Aorta (tissue), 5 donors: ENCODE measurements at regions not wholly inside any gene's neighbourhood (a gene's known extent, or its start where the extent isn't known, plus 50 kb on each side); places are given as distances from the start of the nearest gene placed in this dataset.
"Not testable (repeated sequence)": the region's sequence is repeated elsewhere in the genome, so short reads cannot be mapped to it uniquely, and the experiment has no call there.

Source experiments
- ATAC-seq: fragments of 200-7000 bp; cut with Tn5 transposase; one replicate; pipeline ENCODE4 v1.9.1; 2022; ENCODE audit warnings: moderate library complexity; ENCODE audit not compliant: low FRiP score
- DNase-seq, 2 donors: peaks; one replicate each; pipeline ENCODE4 v3.0.0-alpha.2; 2020
- H3K27ac ChIP-seq, 2 donors: one replicate each; pipeline ENCODE4 v1.5.1; 2013; ENCODE audit warnings: low read length in 2 of 2, mild to moderate bottlenecking in 2 of 2, moderate library complexity in 2 of 2, control low read depth in 1 of 2, inconsistent platforms in 1 of 2, low read depth in 1 of 2
- H3K27me3 ChIP-seq, 2 donors: one replicate each; pipeline ENCODE4 v1.6.1; 2013; ENCODE audit warnings: control low read depth in 1 of 2, low read length in 1 of 2, mild to moderate bottlenecking in 1 of 2, moderate library complexity in 1 of 2; ENCODE audit not compliant: insufficient read depth in 2 of 2, control insufficient read depth in 1 of 2
- H3K36me3 ChIP-seq, 2 donors: one replicate each; pipeline ENCODE4 v1.6.1; 2013; ENCODE audit warnings: control low read depth in 1 of 2, low read length in 1 of 2, mild to moderate bottlenecking in 1 of 2; ENCODE audit not compliant: insufficient read depth in 2 of 2, control insufficient read depth in 1 of 2
- H3K4me1 ChIP-seq, 2 donors: one replicate each; pipeline ENCODE4 v1.6.1; 2013; ENCODE audit warnings: low read length in 2 of 2, control low read depth in 1 of 2, mild to moderate bottlenecking in 1 of 2, moderate library complexity in 1 of 2; ENCODE audit not compliant: insufficient read depth in 2 of 2, control insufficient read depth in 1 of 2
- H3K4me3 ChIP-seq, 2 donors: one replicate each; pipeline ENCODE4 v1.5.1; 2013; ENCODE audit warnings: low read length in 2 of 2, control low read depth in 1 of 2, mild to moderate bottlenecking in 1 of 2
- H3K9me3 ChIP-seq: one replicate; pipeline ENCODE4 v1.6.1; 2013; ENCODE audit warnings: mild to moderate bottlenecking, low read length; ENCODE audit not compliant: control insufficient read depth
- WGBS, 2 donors: extraction: QIAGEN DNeasy Blood & Tissue Kit; methylation state at CpG; one replicate each; pipeline ENCODE4 v1.1.7; 2013; 5-methylcytosine and 5-hydroxymethylcytosine counted together
- intact Hi-C, 2 donors: fragments of 100-400 bp; cut with DNase I; formaldehyde crosslinking; loops; one replicate each; pipeline versions ENCODE4 v1.14.2 to v1.15.0; 2022
- donor health status: healthy with polysubstance abuse.
- donor health status: Bipolar disorder and iron deficiency.
- donor health status: DM: no; HTN: no; CAD: no.
- donor health status: DM: no; HTN: no; CAD: no.
- donor health status: DM: yes; HTN: yes; CAD: no.

- no peaks in the 10 kb centered on the region for H3K4me1 ChIP-seq
Observed at GRCh38 chrX:106281383-106281782, 113.3 kb downstream of the PWWP3B start.

GRCh38 chrX:106283841-106284240 is 115.7 kb downstream of the PWWP3B start:
- no peak for ATAC-seq

More at GRCh38 chrX:106281383-106281782, 113.3 kb downstream of the PWWP3B start:
- no peaks in the 10 kb centered on the region for H3K27me3 ChIP-seq
- H3K36me3 ChIP-seq, result no peaks in the 10 kb centered on the region
- intact Hi-C loops, result loop anchor here in 1 of 2 donors (10.0 kb wide), 1 partner anchor 233 kb away; no protein-coding TSS in a partner anchor
- no peak for ATAC-seq
- WGBS, 2 donors, result 74 to 87% methylated on average over 2 of the region's 2 CpGs
- H3K4me3 ChIP-seq, result no peak overlapping the region
- no peak overlapping the region for H3K27ac ChIP-seq
- no peaks in the 10 kb centered on the region for H3K9me3 ChIP-seq
- no peak for DNase-seq

GRCh38 chrX:106284431-106285025 is 116.4 kb downstream of the PWWP3B start:
- H3K9me3 ChIP-seq, result no peaks in the 10 kb centered on the region
- no peak overlapping the region for H3K4me3 ChIP-seq
- H3K27ac ChIP-seq, result no peak overlapping the region
- ATAC-seq (no peak), DNase-seq (no peak)
- no peaks in the 10 kb centered on the region for H3K27me3 ChIP-seq
- H3K4me1 ChIP-seq, result no peaks in the 10 kb centered on the region
- 39 to 76% methylated on average over 2 of the region's 2 CpGs for WGBS, 2 donors
- no peaks in the 10 kb centered on the region for H3K36me3 ChIP-seq
- intact Hi-C loops, result loop anchor here in 1 of 2 donors (10.0 kb wide), 1 partner anchor 230 kb away; no protein-coding TSS in a partner anchor

More at GRCh38 chrX:106283841-106284240, 115.7 kb downstream of the PWWP3B start:
- Histone ChIP-seq H3K27me3 (no peaks in the 10 kb centered on the region), H3K4me1 (no peaks in the 10 kb centered on the region), H3K9me3 (no peaks in the 10 kb centered on the region), H3K27ac (no peak overlapping the region), H3K36me3 (no peaks in the 10 kb centered on the region), H3K4me3 (no peak overlapping the region)
- DNase-seq, result no peak
- WGBS, 2 donors, result 66 to 83% methylated on average over 4 of the region's 4 CpGs
- intact Hi-C loops, result loop anchor here in 1 of 2 donors (10.0 kb wide), 1 partner anchor 231 kb away; no protein-coding TSS in a partner anchor

GRCh38 chrX:106286053-106286650 is 118.0 kb downstream of the PWWP3B start:
- 26 to 38% methylated on average over 1 of the region's 1 CpG for WGBS, 2 donors
- ATAC-seq, result no peak
- no peaks in the 10 kb centered on the region for H3K4me1 ChIP-seq

GRCh38 chrX:106290778-106291177 is 122.7 kb downstream of the PWWP3B start:
- H3K36me3 ChIP-seq, H3K27ac ChIP-seq, intact Hi-C loops, DNase-seq, H3K4me3 ChIP-seq, H3K4me1 ChIP-seq, H3K9me3 ChIP-seq, ATAC-seq, H3K27me3 ChIP-seq: not testable (repeated sequence)
- WGBS, 2 donors, result no CpG with 5 or more reads among the region's 5 CpGs

More at GRCh38 chrX:106286053-106286650, 118.0 kb downstream of the PWWP3B start:
- Histone ChIP-seq H3K9me3 (no peaks in the 10 kb centered on the region), H3K36me3 (no peaks in the 10 kb centered on the region), H3K27me3 (no peaks in the 10 kb centered on the region), H3K4me3 (no peak overlapping the region), H3K27ac (no peak overlapping the region)
- DNase-seq, result no peak
- intact Hi-C loops, result loop anchor here in 1 of 2 donors (10.0 kb wide), 1 partner anchor 229 kb away; no protein-coding TSS in a partner anchor

GRCh38 chrX:106291779-106292390 is 123.8 kb downstream of the PWWP3B start:
- H3K27me3 ChIP-seq, DNase-seq, ATAC-seq, H3K4me1 ChIP-seq, intact Hi-C loops, H3K4me3 ChIP-seq, H3K9me3 ChIP-seq, H3K36me3 ChIP-seq, H3K27ac ChIP-seq: not testable (repeated sequence)
- WGBS, 2 donors, result no CpG with 5 or more reads among the region's 9 CpGs

- DNase-seq (no peak), ATAC-seq (no peak)
- Histone ChIP-seq H3K9me3 (no peaks in the 10 kb centered on the region), H3K4me3 (no peak overlapping the region), H3K27me3 (no peaks in the 10 kb centered on the region), H3K36me3 (no peaks in the 10 kb centered on the region), H3K27ac (no peak overlapping the region), H3K4me1 (no peaks in the 10 kb centered on the region)
- WGBS, 2 donors, result 60 to 80% methylated on average over 2 of the region's 2 CpGs
- intact Hi-C loops, result loop anchor here in 1 of 2 donors (10.0 kb wide), 1 partner anchor 45 kb away; no protein-coding TSS in a partner anchor
Observed at GRCh38 chrX:106300239-106300638, 132.1 kb downstream of the PWWP3B start.

GRCh38 chrX:106300656-106301055 is 132.6 kb downstream of the PWWP3B start:
- 68 to 73% methylated on average over 3 of the region's 3 CpGs for WGBS, 2 donors
- Histone ChIP-seq H3K9me3 (no peaks in the 10 kb centered on the region), H3K4me1 (no peaks in the 10 kb centered on the region), H3K27ac (no peak overlapping the region), H3K27me3 (no peaks in the 10 kb centered on the region), H3K4me3 (no peak overlapping the region), H3K36me3 (no peaks in the 10 kb centered on the region)
- ATAC-seq (no peak), DNase-seq (no peak)
- intact Hi-C loops, result loop anchor here in 1 of 2 donors (10.0 kb wide), 1 partner anchor 46 kb away; no protein-coding TSS in a partner anchor
